ENCODE measurements at regions not wholly inside any gene's neighbourhood (a gene's known extent, or its start where the extent isn't known, plus 50 kb on each side); places are given as distances from the start of the nearest gene placed in this dataset.

- Histone ChIP-seq H3K9ac (ENCODE audit: control insufficient read depth, extremely low read depth, insufficient read depth, low read length) (no peak overlapping the region), H3K27me3 (ENCODE audit: control insufficient read depth, extremely low read depth, insufficient read depth, low read length) (no peaks in the 10 kb centered on the region), H4K20me1 (ENCODE audit: control insufficient read depth, extremely low read depth, insufficient read depth, low read length) (no peaks in the 10 kb centered on the region), H2AFZ (ENCODE audit: control insufficient read depth, low read length) (no peak overlapping the region), H3K4me1 (ENCODE audit: control insufficient read depth, extremely low read depth, insufficient read depth, low read length) (no peaks in the 10 kb centered on the region), H3K79me2 (ENCODE audit: control insufficient read depth, insufficient read depth, low read length) (no peaks in the 10 kb centered on the region), H3K4me2 (ENCODE audit: control insufficient read depth, extremely low read depth, insufficient read depth, low read depth, low read length) (no peak overlapping the region), H3K27ac (ENCODE audit: control insufficient read depth, insufficient read depth, low read length) (no peak overlapping the region), H3K9me1 (ENCODE audit: control insufficient read depth, extremely low read depth, insufficient read depth, low read length) (no peaks in the 10 kb centered on the region), H3K9me3 (ENCODE audit: control insufficient read depth, low read depth, low read length) (no peaks in the 10 kb centered on the region), H3K4me3 (ENCODE audit: control insufficient read depth in 2 of 3, extremely low read depth in 1 of 3, insufficient read depth in 2 of 3, low read depth in 1 of 3, low read length in 3 of 3) (no peak overlapping the region), H3K36me3 (ENCODE audit: control insufficient read depth in 2 of 2, extremely low read depth in 1 of 2, insufficient read depth in 2 of 2, low read length in 2 of 2) (no peaks in the 10 kb centered on the region)
- no peak for FAIRE-seq
- TF ChIP-seq EZH2 (IDR thresholded peaks at IDR 0.05; ENCODE audit: low read length): no peak
- TF ChIP-seq CTCF (optimal IDR thresholded peaks at IDR 0.05 in 1 of 3, IDR thresholded peaks at IDR 0.05 in 1 of 3, conservative IDR thresholded peaks at IDR 0.05 in 1 of 3; ENCODE audit: extremely low read depth in 1 of 3, insufficient read depth in 2 of 3, low read length in 3 of 3): no peak
- dilution Hi-C loops (cut with MboI; ENCODE audit: extremely low pct_ligation_motif_present, low sequenced_read_pairs): no loop called here
- no peak for DNase-seq (ENCODE audit: low read depth, low spot score)
Measured at GRCh38 chr2:239532859-239533258, 132.0 kb upstream of the HDAC4 start.

GRCh38 chr2:239532250-239532649 is 131.4 kb upstream of the HDAC4 start:
- Histone ChIP-seq H3K4me2 (ENCODE audit: control insufficient read depth, extremely low read depth, insufficient read depth, low read depth, low read length) (no peak overlapping the region), H3K9me3 (ENCODE audit: control insufficient read depth, low read depth, low read length) (no peaks in the 10 kb centered on the region), H3K36me3 (ENCODE audit: control insufficient read depth in 2 of 2, extremely low read depth in 1 of 2, insufficient read depth in 2 of 2, low read length in 2 of 2) (no peaks in the 10 kb centered on the region), H3K79me2 (ENCODE audit: control insufficient read depth, insufficient read depth, low read length) (no peaks in the 10 kb centered on the region), H3K9me1 (ENCODE audit: control insufficient read depth, extremely low read depth, insufficient read depth, low read length) (no peaks in the 10 kb centered on the region), H2AFZ (ENCODE audit: control insufficient read depth, low read length) (no peak overlapping the region), H3K4me3 (ENCODE audit: control insufficient read depth in 2 of 3, extremely low read depth in 1 of 3, insufficient read depth in 2 of 3, low read depth in 1 of 3, low read length in 3 of 3) (no peak overlapping the region), H3K4me1 (ENCODE audit: control insufficient read depth, extremely low read depth, insufficient read depth, low read length) (no peaks in the 10 kb centered on the region), H3K27ac (ENCODE audit: control insufficient read depth, insufficient read depth, low read length) (no peak overlapping the region), H4K20me1 (ENCODE audit: control insufficient read depth, extremely low read depth, insufficient read depth, low read length) (no peaks in the 10 kb centered on the region), H3K9ac (ENCODE audit: control insufficient read depth, extremely low read depth, insufficient read depth, low read length) (no peak overlapping the region), H3K27me3 (ENCODE audit: control insufficient read depth, extremely low read depth, insufficient read depth, low read length) (no peaks in the 10 kb centered on the region)
- dilution Hi-C loops (cut with MboI; ENCODE audit: extremely low pct_ligation_motif_present, low sequenced_read_pairs): no loop called here
- FAIRE-seq (no peak), DNase-seq (ENCODE audit: low read depth, low spot score) (no peak)
- TF ChIP-seq CTCF (optimal IDR thresholded peaks at IDR 0.05 in 1 of 3, IDR thresholded peaks at IDR 0.05 in 1 of 3, conservative IDR thresholded peaks at IDR 0.05 in 1 of 3; ENCODE audit: extremely low read depth in 1 of 3, insufficient read depth in 2 of 3, low read length in 3 of 3): no peak
- TF ChIP-seq EZH2 (IDR thresholded peaks at IDR 0.05; ENCODE audit: low read length): no peak

Measured in keratinocyte (primary cell).